SK-N-SH treated with all-trans-retinoic acid at 6 μM for 48 hours (cell line): ENCODE measurements at regions not wholly inside any gene's neighbourhood (a gene's known extent, or its start where the extent isn't known, plus 50 kb on each side); places are given as distances from the start of the nearest gene placed in this dataset.

Source experiments
- ZNF565 ChIP-seq: fragments of 450-650 bp; formaldehyde crosslinking; conservative IDR thresholded peaks from 2 replicates; pipeline ENCODE4 v1.5.0; 2020; ENCODE audit warnings: low read depth, mild to moderate bottlenecking, moderate library complexity
- TF ChIP-seq, protein P1 (sequence below): fragments of 250-450 bp; sonication (Bioruptor Pico); IDR thresholded peaks from 2 replicates; pipeline ENCODE4 v1.5.1; 2020; ENCODE audit warnings: low read depth, mild to moderate bottlenecking, moderate library complexity

DNA sequence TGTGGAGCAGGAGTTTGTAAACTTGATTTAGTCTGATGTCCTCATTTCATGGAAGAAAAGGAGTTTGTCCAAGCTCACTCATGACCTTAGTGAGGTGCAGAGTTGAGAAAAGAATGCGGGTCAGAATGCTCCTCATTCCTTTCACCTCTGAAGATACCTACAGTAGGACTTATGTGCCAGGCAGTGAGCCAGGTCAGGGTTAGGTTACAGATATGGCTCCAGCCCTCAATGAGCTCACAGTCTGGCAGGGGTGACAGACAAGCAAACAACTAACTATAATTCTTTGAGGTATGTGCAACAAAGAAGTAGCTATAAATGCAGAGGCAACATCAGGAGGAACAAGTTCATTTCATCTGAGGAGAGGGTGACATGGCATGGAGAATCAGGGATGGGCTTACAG, 102.5 kb downstream of the SPATA31D1 start:
- TF ChIP-seq, protein P1, sequence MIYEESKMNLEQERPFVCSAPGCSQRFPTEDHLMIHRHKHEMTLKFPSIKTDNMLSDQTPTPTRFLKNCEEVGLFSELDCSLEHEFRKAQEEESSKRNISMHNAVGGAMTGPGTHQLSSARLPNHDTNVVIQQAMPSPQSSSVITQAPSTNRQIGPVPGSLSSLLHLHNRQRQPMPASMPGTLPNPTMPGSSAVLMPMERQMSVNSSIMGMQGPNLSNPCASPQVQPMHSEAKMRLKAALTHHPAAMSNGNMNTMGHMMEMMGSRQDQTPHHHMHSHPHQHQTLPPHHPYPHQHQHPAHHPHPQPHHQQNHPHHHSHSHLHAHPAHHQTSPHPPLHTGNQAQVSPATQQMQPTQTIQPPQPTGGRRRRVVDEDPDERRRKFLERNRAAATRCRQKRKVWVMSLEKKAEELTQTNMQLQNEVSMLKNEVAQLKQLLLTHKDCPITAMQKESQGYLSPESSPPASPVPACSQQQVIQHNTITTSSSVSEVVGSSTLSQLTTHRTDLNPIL (CRISPR knock-in tag), result no peak
- TF ChIP-seq ZNF565 (CRISPR knock-in tag), result no peak
